HG03060 (cell line): ENCODE measurements at regions not wholly inside any gene's neighbourhood (a gene's known extent, or its start where the extent isn't known, plus 50 kb on each side); places are given as distances from the start of the nearest gene placed in this dataset.
"Not testable (repeated sequence)": the region's sequence is repeated elsewhere in the genome, so short reads cannot be mapped to it uniquely, and the experiment has no call there.

Experiments
- ATAC-seq: cut with Tn5 transposase; IDR thresholded peaks from one replicate; pipeline ENCODE4 v1.9.1; 2021; ENCODE audit warnings: low read depth, moderate number of reproducible peaks; ENCODE audit not compliant: unreplicated experiment

- no peak for ATAC-seq
Observed at GRCh38 chr6:106750142-106750918, 121.0 kb downstream of the QRSL1 start.

GRCh38 chr6:106749609-106750008 lies 120.2 kb downstream of the QRSL1 start:
- no peak for ATAC-seq

- no peak for ATAC-seq
Observed at GRCh38 chr6:106748547-106749207, 119.3 kb downstream of the QRSL1 start.

- no peak for ATAC-seq
Observed at GRCh38 chr6:106747139-106747538, 117.8 kb downstream of the QRSL1 start.

GRCh38 chr6:106746652-106747051 lies 117.3 kb downstream of the QRSL1 start:
- ATAC-seq: no peak

GRCh38 chr6:106745824-106746582 lies 116.6 kb downstream of the QRSL1 start:
- no peak for ATAC-seq

GRCh38 chr6:106745197-106745770 lies 115.9 kb downstream of the QRSL1 start:
- no peak for ATAC-seq

- no peak for ATAC-seq
Observed at GRCh38 chr6:106744781-106745180, 115.4 kb downstream of the QRSL1 start.

- ATAC-seq: not testable (repeated sequence)
Observed at GRCh38 chr6:106744029-106744428, 114.7 kb downstream of the QRSL1 start.

- ATAC-seq: no peak
Observed at GRCh38 chr6:106743612-106744011, 114.2 kb downstream of the QRSL1 start.

- ATAC-seq: no peak
Observed at GRCh38 chr6:106740287-106740686, 110.9 kb downstream of the QRSL1 start.

GRCh38 chr6:106739387-106739786 lies 110.0 kb downstream of the QRSL1 start:
- no peak for ATAC-seq

GRCh38 chr6:106736502-106736901 lies 107.1 kb downstream of the QRSL1 start:
- no peak for ATAC-seq

GRCh38 chr6:106735828-106736227 lies 106.5 kb downstream of the QRSL1 start:
- ATAC-seq: no peak

- ATAC-seq: no peak
Observed at GRCh38 chr6:106735136-106735633, 105.8 kb downstream of the QRSL1 start.

GRCh38 chr6:106733386-106733785 lies 104.0 kb downstream of the QRSL1 start:
- no peak for ATAC-seq

GRCh38 chr6:106732376-106732940 lies 103.1 kb downstream of the QRSL1 start:
- no peak for ATAC-seq

GRCh38 chr6:106731843-106732160 lies 102.4 kb downstream of the QRSL1 start:
- ATAC-seq: no peak

GRCh38 chr6:106731144-106731842 lies 101.9 kb downstream of the QRSL1 start:
- ATAC-seq: no peak

GRCh38 chr6:106730718-106731117 lies 101.3 kb downstream of the QRSL1 start:
- ATAC-seq: no peak
